Suprapubic skin (tissue), 3 donors: ENCODE measurements at regions not wholly inside any gene's neighbourhood (a gene's known extent, or its start where the extent isn't known, plus 50 kb on each side); places are given as distances from the start of the nearest gene placed in this dataset.

Source experiments
- CTCF ChIP-seq, 2 donors: fragments of 200-600 bp in 1 of 2; fragments of 450-650 bp in 1 of 2; sonication (generic) in 1 of 2; IDR thresholded peaks; one replicate each; pipeline ENCODE4 v1.5.1; 2016 to 2019; ENCODE audit warnings: antibody characterized with exemption in 2 of 2, mild to moderate bottlenecking in 1 of 2, moderate library complexity in 1 of 2
- POLR2AphosphoS5 ChIP-seq, 3 donors: sonication (generic); formaldehyde crosslinking; IDR thresholded peaks; one replicate each; pipeline ENCODE4 v1.6.1; 2017; ENCODE audit warnings: antibody characterized with exemption in 3 of 3

GRCh38 chr1:69491416-69491815 is 76.3 kb upstream of the LRRC7 start:
- TF ChIP-seq CTCF (IDR thresholded peaks at IDR 0.05) (no peak), POLR2AphosphoS5 (IDR thresholded peaks at IDR 0.05) (no peak)
